Fibroblast of lung (primary cell): ENCODE measurements at regions not wholly inside any gene's neighbourhood (a gene's known extent, or its start where the extent isn't known, plus 50 kb on each side); places are given as distances from the start of the nearest gene placed in this dataset.

Source experiments
- DNase-seq, 2 donors: peaks; one replicate each; pipeline versions ENCODE4 v3.0.0 to v3.0.0-alpha.2; 2010; ENCODE audit warnings: low read depth in 2 of 2
- H2AFZ ChIP-seq: 2 replicates; pipeline ENCODE4 v1.5.1; 2012; ENCODE audit warnings: low read length, control low read depth, inconsistent platforms
- H3K27ac ChIP-seq: 2 replicates; pipeline ENCODE4 v1.5.1; 2011; ENCODE audit warnings: low read length, control low read depth; ENCODE audit not compliant: insufficient read depth
- H3K27me3 ChIP-seq: 2 replicates; pipeline ENCODE4 v1.5.1; 2011; ENCODE audit warnings: mild to moderate bottlenecking, low read length; ENCODE audit not compliant: control insufficient read depth, insufficient read depth
- H3K36me3 ChIP-seq: 2 replicates; pipeline ENCODE4 v1.5.1; 2011; ENCODE audit warnings: low read length; ENCODE audit not compliant: control insufficient read depth, insufficient read depth
- H3K4me1 ChIP-seq: 2 replicates; pipeline ENCODE4 v1.5.1; 2011; ENCODE audit warnings: low read length; ENCODE audit not compliant: control insufficient read depth, insufficient read depth; ENCODE audit errors: extremely low read depth
- H3K4me2 ChIP-seq: 2 replicates; pipeline ENCODE4 v1.5.1; 2011; ENCODE audit warnings: low read length, control low read depth; ENCODE audit not compliant: insufficient read depth; ENCODE audit errors: extremely low read depth
- H3K4me3 ChIP-seq, 4 experiments: fragments of 200-600 bp in 1 of 4; sonication (generic) in 1 of 4; replicated peaks in 1 of 4; 2 replicates each; pipeline ENCODE4 v1.5.1; 2011 to 2016; ENCODE audit warnings: low read length in 4 of 4, low read depth in 3 of 4, mild to moderate bottlenecking in 3 of 4, control low read depth in 2 of 4, inconsistent platforms in 1 of 4, mixed read lengths in 1 of 4; ENCODE audit not compliant: insufficient read depth in 1 of 4; ENCODE audit errors: control extremely low read depth in 1 of 4
- H3K79me2 ChIP-seq: 2 replicates; pipeline ENCODE4 v1.5.1; 2012; ENCODE audit warnings: mild to moderate bottlenecking, low read length, inconsistent platforms; ENCODE audit not compliant: control insufficient read depth, insufficient read depth
- H3K9ac ChIP-seq: 2 replicates; pipeline ENCODE4 v1.5.1; 2011; ENCODE audit warnings: mild to moderate bottlenecking, low read length, control low read depth; ENCODE audit not compliant: insufficient read depth
- H3K9me3 ChIP-seq: 2 replicates; pipeline ENCODE4 v1.5.1; 2012; ENCODE audit warnings: low read depth, low read length; ENCODE audit not compliant: control insufficient read depth, insufficient read depth
- H4K20me1 ChIP-seq: 2 replicates; pipeline ENCODE4 v1.5.1; 2011; ENCODE audit warnings: low read length; ENCODE audit not compliant: control insufficient read depth, insufficient read depth; ENCODE audit errors: extremely low read depth
- EZH2 ChIP-seq: IDR thresholded peaks from 2 replicates; pipeline ENCODE4 v1.5.1; 2012; ENCODE audit warnings: low read length, control low read depth, mild to moderate bottlenecking; ENCODE audit errors: missing control alignments
- TF ChIP-seq, protein P1 (sequence below), 2 donors: IDR thresholded peaks in 1 of 2; conservative IDR thresholded peaks in 1 of 2; 1 replicate in 1 of 2; 2 replicates in 1 of 2; pipeline ENCODE4 v1.5.1; 2011 to 2012; ENCODE audit warnings: low read length in 2 of 2, control low read depth in 1 of 2, inconsistent platforms in 1 of 2, low read depth in 1 of 2, mild to moderate bottlenecking in 1 of 2

DNA sequence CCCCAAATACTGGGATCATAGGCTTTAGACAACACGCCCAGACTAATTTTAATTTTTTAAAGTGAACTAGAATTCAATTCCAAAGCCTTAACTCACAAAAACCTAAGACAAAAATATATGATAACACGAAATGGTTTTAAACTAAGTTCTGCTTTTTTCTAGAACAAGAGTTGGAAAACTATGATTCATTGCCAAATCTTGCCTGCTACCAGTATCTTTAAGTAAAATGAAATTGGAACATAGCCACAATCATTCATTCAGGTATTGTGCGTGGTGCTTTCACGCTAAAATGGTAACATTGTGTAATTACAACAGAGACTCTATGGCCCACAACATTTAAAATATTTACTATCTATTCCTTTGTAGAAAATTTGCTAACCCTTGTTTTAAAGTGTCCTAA lies 488.0 kb upstream of the ZNF385D start:
- no peaks in the 10 kb centered on the region for H3K36me3 ChIP-seq
- no peaks in the 10 kb centered on the region for H4K20me1 ChIP-seq
- H3K4me2 ChIP-seq: no peak overlapping the region
- no peak overlapping the region for H3K27ac ChIP-seq
- no peaks in the 10 kb centered on the region for H3K9me3 ChIP-seq
- H3K4me3 ChIP-seq: no peak overlapping the region
- H3K79me2 ChIP-seq: no peaks in the 10 kb centered on the region
- DNase-seq: no peak
- H3K9ac ChIP-seq: no peak overlapping the region
- no peaks in the 10 kb centered on the region for H3K4me1 ChIP-seq
- H2AFZ ChIP-seq: no peak overlapping the region
- H3K27me3 ChIP-seq: no peaks in the 10 kb centered on the region
- TF ChIP-seq, protein P1, sequence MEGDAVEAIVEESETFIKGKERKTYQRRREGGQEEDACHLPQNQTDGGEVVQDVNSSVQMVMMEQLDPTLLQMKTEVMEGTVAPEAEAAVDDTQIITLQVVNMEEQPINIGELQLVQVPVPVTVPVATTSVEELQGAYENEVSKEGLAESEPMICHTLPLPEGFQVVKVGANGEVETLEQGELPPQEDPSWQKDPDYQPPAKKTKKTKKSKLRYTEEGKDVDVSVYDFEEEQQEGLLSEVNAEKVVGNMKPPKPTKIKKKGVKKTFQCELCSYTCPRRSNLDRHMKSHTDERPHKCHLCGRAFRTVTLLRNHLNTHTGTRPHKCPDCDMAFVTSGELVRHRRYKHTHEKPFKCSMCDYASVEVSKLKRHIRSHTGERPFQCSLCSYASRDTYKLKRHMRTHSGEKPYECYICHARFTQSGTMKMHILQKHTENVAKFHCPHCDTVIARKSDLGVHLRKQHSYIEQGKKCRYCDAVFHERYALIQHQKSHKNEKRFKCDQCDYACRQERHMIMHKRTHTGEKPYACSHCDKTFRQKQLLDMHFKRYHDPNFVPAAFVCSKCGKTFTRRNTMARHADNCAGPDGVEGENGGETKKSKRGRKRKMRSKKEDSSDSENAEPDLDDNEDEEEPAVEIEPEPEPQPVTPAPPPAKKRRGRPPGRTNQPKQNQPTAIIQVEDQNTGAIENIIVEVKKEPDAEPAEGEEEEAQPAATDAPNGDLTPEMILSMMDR (conservative IDR thresholded peaks at IDR 0.05 in 1 of 2, IDR thresholded peaks at IDR 0.05 in 1 of 2; ENCODE audit: low read depth in 1 of 2, low read length in 2 of 2): no peak
- TF ChIP-seq EZH2: no peak

DNA sequence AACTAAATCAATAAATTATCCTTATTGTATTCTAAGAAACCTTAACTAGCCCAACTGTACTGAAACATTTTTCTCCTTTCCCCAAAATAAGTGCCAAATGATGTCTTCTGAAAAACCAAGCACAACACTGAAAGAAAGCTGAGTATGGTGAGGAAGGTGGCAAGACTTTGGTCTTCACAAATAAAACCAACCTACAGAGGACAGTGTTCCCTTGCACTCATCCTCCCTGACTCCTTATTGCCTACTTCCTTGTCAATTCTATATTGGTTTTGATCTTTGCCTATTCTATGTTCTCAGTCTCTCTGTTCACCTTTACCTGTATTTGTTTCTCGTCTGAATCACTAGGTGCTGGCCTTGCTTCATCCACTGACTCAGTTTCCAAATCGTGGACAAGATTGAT lies 490.1 kb upstream of the ZNF385D start:
- Histone ChIP-seq H3K27ac (no peak overlapping the region), H3K4me1 (peaks cover 6% of the 10 kb centered on the region), H3K9ac (no peak overlapping the region), H3K4me2 (no peak overlapping the region), H2AFZ (no peak overlapping the region), H4K20me1 (no peaks in the 10 kb centered on the region), H3K36me3 (no peaks in the 10 kb centered on the region), H3K79me2 (no peaks in the 10 kb centered on the region), H3K9me3 (no peaks in the 10 kb centered on the region), H3K4me3 (no peak overlapping the region), H3K27me3 (no peaks in the 10 kb centered on the region)
- no peak for TF ChIP-seq EZH2
- TF ChIP-seq, protein P1 (conservative IDR thresholded peaks at IDR 0.05 in 1 of 2, IDR thresholded peaks at IDR 0.05 in 1 of 2; ENCODE audit: low read depth in 1 of 2, low read length in 2 of 2): no peak
- DNase-seq: no peak

DNA sequence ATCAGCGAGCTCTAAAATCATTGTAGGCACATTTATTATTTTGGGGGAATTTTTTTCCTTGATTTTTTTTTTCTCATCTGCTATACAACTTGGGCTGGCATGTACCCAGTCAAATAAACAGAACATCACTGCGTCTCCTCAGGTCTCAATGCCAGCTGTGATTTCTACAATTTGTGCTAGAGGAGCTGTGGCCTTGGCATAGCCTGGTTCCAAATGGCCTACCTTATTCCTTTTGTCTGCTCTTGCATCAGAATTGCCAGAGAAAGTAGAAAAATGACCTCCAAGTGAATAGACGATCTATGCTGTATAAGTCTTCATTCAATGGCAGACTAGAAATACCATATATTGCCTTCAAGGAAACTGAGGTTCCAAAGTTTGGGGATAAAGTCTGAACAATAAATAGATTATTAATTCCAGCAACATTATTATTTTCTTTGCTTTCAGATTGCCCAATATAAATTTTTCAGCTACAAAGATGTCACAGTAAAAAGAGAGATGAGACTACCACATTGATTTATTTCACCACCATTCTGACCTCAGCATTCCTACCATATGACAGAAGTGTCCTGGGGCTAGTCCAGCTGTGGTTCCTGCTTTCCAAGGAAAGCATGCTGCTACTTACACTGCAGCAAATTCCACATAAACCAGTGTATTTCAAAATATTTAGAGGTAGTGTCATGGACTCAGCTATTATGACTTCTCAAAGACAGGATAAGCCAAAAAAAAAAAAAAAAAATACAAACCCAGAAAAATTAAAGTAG lies 493.9 kb upstream of the ZNF385D start:
- H3K4me1 ChIP-seq: peaks cover 6% of the 10 kb centered on the region
- no peak overlapping the region for H3K9ac ChIP-seq
- H3K27me3 ChIP-seq: no peaks in the 10 kb centered on the region
- no peaks in the 10 kb centered on the region for H3K79me2 ChIP-seq
- no peak overlapping the region for H3K4me2 ChIP-seq
- H3K9me3 ChIP-seq: no peaks in the 10 kb centered on the region
- TF ChIP-seq, protein P1 (conservative IDR thresholded peaks at IDR 0.05 in 1 of 2, IDR thresholded peaks at IDR 0.05 in 1 of 2; ENCODE audit: low read depth in 1 of 2, low read length in 2 of 2): no peak
- no peak for TF ChIP-seq EZH2
- no peaks in the 10 kb centered on the region for H4K20me1 ChIP-seq
- DNase-seq: peak; percentile 89 to 93
- H3K36me3 ChIP-seq: no peaks in the 10 kb centered on the region
- H3K4me3 ChIP-seq: no peak overlapping the region
- H2AFZ ChIP-seq: no peak overlapping the region
- H3K27ac ChIP-seq: no peak overlapping the region
